ENCODE measurements at regions not wholly inside any gene's neighbourhood (a gene's known extent, or its start where the extent isn't known, plus 50 kb on each side); places are given as distances from the start of the nearest gene placed in this dataset.

- no peak for DNase-seq
These were observed 133.0 kb upstream of the FRY start for GRCh38 chr13:31898378-31899071.

DNA sequence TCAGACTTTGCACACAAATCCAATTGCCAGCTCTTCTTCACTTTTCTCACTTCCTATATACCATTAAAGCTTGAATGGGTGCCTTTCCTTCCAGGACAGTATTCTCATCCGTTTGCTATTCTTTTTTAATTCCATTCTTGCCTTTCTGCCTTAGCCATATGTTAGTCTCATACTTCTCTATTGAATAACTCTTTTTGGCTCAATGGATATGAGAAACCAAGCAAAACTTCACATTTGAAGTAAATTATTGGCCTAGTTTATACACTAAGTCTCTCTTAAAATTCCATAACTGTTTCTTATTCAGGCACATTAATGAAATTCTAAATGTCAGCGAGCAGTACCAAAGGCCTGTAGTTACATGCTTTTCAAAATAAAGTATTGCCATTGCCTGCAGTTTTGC is 129.6 kb upstream of the FRY start:
- DNase-seq: no peak

GRCh38 chr13:31903111-31903815 is 128.3 kb upstream of the FRY start:
- DNase-seq: no peak

DNA sequence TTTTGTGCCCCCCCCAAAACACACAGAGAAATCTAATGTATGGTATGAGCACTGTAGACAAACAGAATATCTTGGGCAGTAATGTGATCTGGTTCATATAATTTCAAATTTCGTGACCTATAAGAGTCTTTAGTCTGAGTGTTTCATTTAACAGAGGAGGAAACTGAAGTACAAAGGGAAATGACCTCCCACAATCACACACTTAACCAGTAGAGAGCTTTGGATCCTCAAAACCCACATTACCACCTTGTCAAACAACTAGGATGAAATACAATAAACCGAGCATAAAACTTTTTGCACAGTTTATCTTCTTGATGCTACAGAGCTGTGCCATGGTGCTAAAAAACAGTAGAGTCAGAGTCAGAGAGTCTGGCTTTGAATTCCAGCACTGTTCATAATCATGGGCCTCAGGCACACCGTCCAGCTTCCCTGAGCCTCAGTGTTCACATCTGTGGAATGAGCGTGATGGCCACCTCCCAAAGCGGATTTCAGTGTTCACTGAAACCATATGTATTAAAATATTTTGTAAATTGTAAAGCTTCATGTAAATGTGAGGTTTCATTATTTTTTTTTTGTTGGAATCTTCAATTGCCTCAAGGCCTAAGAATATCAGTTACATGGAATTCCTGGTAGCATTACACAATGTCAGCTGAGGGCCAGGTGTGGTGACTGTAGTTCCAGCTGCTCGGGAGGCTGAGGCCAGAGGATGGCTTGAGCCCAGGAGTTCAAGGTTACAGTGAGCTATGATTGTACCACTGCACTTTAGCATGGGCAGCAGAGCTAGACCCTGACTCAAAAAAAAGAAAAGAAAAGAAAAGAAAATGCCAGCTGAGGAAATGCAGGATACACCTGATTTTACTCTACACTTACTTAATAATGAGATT is 126.4 kb upstream of the FRY start:
- DNase-seq: no peak

DNA sequence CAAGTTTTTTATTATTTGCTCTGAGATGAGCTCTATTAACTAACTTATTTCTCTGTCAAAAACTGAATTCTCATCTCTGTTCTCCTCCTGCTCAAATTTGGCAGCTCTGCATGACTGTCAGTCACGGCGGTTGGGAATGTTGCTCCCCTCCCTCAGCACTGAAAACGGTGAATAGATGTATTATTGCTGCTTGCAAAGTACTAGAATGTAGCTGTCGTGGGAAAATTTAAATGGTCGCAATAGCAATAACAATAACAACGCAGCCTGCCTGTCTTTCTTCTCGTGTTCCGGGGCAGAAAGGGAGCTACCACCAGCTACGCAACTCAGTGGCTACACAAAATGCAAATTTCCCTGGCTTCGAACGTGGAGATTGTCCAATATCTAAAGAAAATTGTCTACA is 125.6 kb upstream of the FRY start:
- DNase-seq: no peak

GRCh38 chr13:31908696-31909411 is 122.7 kb upstream of the FRY start:
- no peak for DNase-seq

GRCh38 chr13:31909864-31910551 is 121.6 kb upstream of the FRY start:
- peak; percentile 30 for DNase-seq

DNA sequence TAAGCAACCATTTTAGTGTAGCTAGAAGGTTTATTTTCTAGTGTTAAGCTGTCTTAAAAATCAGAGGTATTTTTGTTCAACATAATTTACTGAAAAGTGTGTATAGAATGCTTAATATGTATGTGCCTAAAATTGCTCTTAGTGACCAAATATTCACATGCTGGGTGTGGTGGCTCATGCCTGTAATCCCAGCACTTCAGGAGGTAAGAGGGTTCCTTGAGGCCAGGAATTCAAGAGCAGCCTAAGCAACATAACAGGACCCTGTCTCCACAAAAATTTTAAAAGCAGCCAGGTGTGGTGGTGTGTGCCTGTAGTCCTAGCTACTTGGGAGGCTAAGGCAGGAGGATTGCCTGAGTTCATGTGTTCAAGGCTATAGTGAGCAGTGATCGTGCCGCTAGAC is 120.9 kb upstream of the FRY start:
- no peak for DNase-seq

- DNase-seq: no peak
These were observed 118.8 kb upstream of the FRY start for GRCh38 chr13:31912647-31913401.

- DNase-seq: no peak
These were observed 118.1 kb upstream of the FRY start for GRCh38 chr13:31913459-31913858.

DNA sequence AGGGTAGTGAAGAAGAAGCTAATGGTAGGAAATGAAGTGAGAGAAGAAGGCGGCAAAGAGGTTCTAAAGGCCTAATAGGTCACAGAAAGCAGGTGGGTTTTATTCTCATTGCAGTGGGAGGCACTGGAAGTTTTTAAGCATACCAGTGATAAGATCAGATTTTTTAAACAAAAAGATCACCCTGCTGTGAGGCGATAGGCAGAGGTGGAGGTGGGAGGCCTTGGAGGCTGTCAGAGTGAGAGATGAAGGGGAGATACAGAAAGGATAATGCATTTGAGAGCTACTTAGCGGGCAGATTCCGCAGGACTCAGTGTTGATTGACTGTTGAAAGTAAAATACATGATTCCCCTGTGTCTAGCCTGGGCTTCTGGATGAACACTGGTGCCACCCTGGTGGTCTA is 116.7 kb upstream of the FRY start:
- DNase-seq: no peak

DNA sequence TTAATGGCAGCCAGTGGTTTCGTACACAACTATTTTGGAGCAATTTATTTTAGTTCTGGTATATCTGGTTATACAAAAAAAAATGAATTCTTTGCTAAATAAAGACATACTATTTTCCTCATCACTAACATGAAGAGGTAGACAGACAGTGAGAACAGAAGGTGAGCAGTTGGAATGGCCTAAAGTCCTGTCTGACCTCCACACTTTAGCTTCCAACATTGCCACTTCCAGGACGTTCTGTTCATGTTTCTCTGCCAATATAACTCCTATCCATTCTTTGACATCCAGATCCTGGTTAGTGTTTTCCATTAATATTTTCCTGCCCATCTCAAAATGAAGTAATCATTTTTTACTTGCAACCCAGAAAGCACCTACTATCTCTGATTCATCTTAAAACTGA is 112.9 kb upstream of the FRY start:
- no peak for DNase-seq

GRCh38 chr13:31919241-31919640 is 112.3 kb upstream of the FRY start:
- DNase-seq: no peak

- DNase-seq: no peak
These were observed 111.4 kb upstream of the FRY start for GRCh38 chr13:31919971-31920726.

DNA sequence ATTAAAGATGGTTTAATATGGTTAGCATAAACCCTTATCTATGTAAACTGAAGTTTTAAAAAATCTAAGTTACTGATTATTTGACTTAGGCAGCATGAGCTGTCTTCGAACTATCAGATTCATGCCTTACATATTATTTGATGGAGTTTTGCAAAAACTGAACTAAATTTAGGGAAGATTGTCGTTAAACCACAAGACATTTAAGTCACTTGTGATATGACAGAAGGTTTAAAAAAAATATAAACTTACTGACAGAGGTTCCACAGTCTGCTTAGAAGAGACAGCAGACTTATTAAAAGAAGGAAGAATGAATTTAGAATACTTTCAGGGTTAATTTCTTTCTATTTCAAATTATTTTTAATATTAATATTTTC is 110.9 kb upstream of the FRY start:
- DNase-seq: no peak

- no peak for DNase-seq
These were observed 108.8 kb upstream of the FRY start for GRCh38 chr13:31922724-31923123.

- no peak for DNase-seq
These were observed 108.3 kb upstream of the FRY start for GRCh38 chr13:31923134-31923763.

DNA sequence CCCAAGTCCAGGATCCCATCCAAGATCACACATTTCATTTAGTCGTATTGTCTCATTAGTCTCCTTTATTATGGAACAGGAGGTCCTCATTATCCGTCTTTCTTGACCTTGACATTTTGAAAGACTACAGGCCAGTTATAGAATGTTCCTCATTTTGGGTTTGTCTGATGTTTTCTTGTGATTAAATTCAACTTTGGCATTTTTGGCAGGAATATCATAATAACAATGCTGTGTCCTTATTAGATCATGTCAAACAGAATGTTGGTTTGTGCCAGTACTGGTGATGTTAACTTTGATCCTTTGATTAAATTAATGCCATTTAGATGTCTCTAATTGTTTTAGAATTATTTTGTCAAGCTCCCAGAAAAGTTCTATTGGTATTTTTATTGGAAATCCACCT is 106.5 kb upstream of the FRY start:
- no peak for DNase-seq

DNA sequence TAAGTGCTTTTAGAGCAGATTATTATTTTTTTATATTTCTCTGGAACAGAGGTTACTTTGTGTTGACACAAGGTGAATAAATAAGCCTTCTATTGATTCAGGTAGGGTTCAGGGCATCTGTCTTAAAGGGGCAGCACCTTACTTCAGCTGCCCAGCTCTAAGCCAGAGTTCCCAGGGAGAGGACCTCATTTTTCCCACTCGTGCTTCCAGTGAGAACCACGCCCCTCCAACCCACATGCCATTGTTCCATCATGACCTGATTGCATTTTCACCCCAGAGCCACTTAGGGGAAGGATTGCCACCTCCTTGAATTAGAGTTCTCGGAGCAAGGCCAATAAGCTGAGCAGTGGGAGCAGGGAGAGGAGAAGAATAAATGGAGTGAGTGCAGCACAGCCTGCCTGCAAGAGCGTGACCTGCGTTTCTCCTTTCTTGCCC is 104.3 kb upstream of the FRY start:
- no peak for DNase-seq

- DNase-seq: no peak
These were observed 102.4 kb upstream of the FRY start for GRCh38 chr13:31929031-31929770.
